GM12878 (cell line): ENCODE measurements at regions not wholly inside any gene's neighbourhood (a gene's known extent, or its start where the extent isn't known, plus 50 kb on each side); places are given as distances from the start of the nearest gene placed in this dataset.

Experiments used
- BHLHE40 ChIP-seq, 2 experiments: fragments of 450-650 bp in 1 of 2; IDR thresholded peaks; 2 replicates each; pipeline ENCODE4 v1.6.1; 2011 to 2017; ENCODE audit warnings: low read depth in 2 of 2, borderline replicate concordance in 1 of 2, improper control_type of control experiment in 1 of 2, low read length in 1 of 2, mild to moderate bottlenecking in 1 of 2
- CEBPB ChIP-seq, 2 experiments: fragments of 150-350 bp in 1 of 2; IDR thresholded peaks; 2 replicates each; pipeline ENCODE4 v1.6.1; 2012 to 2014; ENCODE audit warnings: low read depth in 2 of 2, low read length in 2 of 2, borderline replicate concordance in 1 of 2, inconsistent platforms in 1 of 2
- CHD4 ChIP-seq: fragments of 200-600 bp; sonication (generic); IDR thresholded peaks from 2 replicates; pipeline ENCODE4 v1.6.1; 2016; ENCODE audit warnings: mild to moderate bottlenecking
- CTCF ChIP-seq, 3 experiments: IDR thresholded peaks in 2 of 3; conservative IDR thresholded peaks in 1 of 3; 2 replicates each; pipeline ENCODE4 v1.5.1; 2011; ENCODE audit warnings: low read depth in 3 of 3, low read length in 3 of 3, mild to moderate bottlenecking in 3 of 3, control low read depth in 2 of 3, moderate library complexity in 2 of 3, inconsistent platforms in 1 of 3, mixed read lengths in 1 of 3; ENCODE audit not compliant: control insufficient read depth in 2 of 3, insufficient read depth in 1 of 3; ENCODE audit errors: extremely low read depth in 1 of 3
- EZH2 ChIP-seq: IDR thresholded peaks from 2 replicates; pipeline ENCODE4 v1.6.1; 2012; ENCODE audit warnings: low read depth, mild to moderate bottlenecking, control low read depth, inconsistent platforms, low read length, borderline replicate concordance; ENCODE audit not compliant: control insufficient read depth
- FOXK2 ChIP-seq: fragments of 450-650 bp; IDR thresholded peaks from 2 replicates; pipeline ENCODE4 v1.6.1; 2017; ENCODE audit warnings: mild to moderate bottlenecking, moderate library complexity
- FOXM1 ChIP-seq: IDR thresholded peaks from 2 replicates; pipeline ENCODE4 v1.6.1; 2012; ENCODE audit warnings: low read depth, mild to moderate bottlenecking, inconsistent platforms, low read length, moderate library complexity
- RAD21 ChIP-seq: IDR thresholded peaks from 2 replicates; pipeline ENCODE4 v1.6.1; 2011; ENCODE audit warnings: mild to moderate bottlenecking, low read depth, low read length, moderate library complexity; ENCODE audit not compliant: insufficient read depth
- TBL1XR1 ChIP-seq: IDR thresholded peaks from 2 replicates; pipeline ENCODE4 v1.6.1; 2012; ENCODE audit warnings: low read depth, low read length, improper control_type of control experiment
- TF ChIP-seq, protein P1 (sequence below): fragments of 450-650 bp; formaldehyde crosslinking; IDR thresholded peaks from 2 replicates; pipeline ENCODE4 v1.4.0; 2020; ENCODE audit warnings: mild to moderate bottlenecking, moderate library complexity
- TF ChIP-seq, protein P2 (sequence below): fragments of 450-650 bp; IDR thresholded peaks from 2 replicates; pipeline ENCODE4 v1.6.1; 2017; ENCODE audit warnings: mild to moderate bottlenecking, low read depth, inconsistent platforms; ENCODE audit not compliant: poor library complexity, severe bottlenecking

GRCh38 chr18:42620657-42621056, 494.8 kb downstream of the RIT2 start:
- TF ChIP-seq EZH2, result no peak
- no peak for TF ChIP-seq CTCF (IDR thresholded peaks at IDR 0.05 in 2 of 3, conservative IDR thresholded peaks at IDR 0.05 in 1 of 3; ENCODE audit: control insufficient read depth in 2 of 3, extremely low read depth in 1 of 3, insufficient read depth in 1 of 3, low read depth in 3 of 3, low read length in 3 of 3)
- TF ChIP-seq CEBPB (IDR thresholded peaks at IDR 0.05; ENCODE audit: borderline replicate concordance in 1 of 2, low read depth in 2 of 2, low read length in 2 of 2), result no peak
- TF ChIP-seq RAD21, result no peak
- no peak for TF ChIP-seq CHD4
- TF ChIP-seq TBL1XR1, result no peak
- TF ChIP-seq FOXM1, result no peak
- TF ChIP-seq, protein P1, sequence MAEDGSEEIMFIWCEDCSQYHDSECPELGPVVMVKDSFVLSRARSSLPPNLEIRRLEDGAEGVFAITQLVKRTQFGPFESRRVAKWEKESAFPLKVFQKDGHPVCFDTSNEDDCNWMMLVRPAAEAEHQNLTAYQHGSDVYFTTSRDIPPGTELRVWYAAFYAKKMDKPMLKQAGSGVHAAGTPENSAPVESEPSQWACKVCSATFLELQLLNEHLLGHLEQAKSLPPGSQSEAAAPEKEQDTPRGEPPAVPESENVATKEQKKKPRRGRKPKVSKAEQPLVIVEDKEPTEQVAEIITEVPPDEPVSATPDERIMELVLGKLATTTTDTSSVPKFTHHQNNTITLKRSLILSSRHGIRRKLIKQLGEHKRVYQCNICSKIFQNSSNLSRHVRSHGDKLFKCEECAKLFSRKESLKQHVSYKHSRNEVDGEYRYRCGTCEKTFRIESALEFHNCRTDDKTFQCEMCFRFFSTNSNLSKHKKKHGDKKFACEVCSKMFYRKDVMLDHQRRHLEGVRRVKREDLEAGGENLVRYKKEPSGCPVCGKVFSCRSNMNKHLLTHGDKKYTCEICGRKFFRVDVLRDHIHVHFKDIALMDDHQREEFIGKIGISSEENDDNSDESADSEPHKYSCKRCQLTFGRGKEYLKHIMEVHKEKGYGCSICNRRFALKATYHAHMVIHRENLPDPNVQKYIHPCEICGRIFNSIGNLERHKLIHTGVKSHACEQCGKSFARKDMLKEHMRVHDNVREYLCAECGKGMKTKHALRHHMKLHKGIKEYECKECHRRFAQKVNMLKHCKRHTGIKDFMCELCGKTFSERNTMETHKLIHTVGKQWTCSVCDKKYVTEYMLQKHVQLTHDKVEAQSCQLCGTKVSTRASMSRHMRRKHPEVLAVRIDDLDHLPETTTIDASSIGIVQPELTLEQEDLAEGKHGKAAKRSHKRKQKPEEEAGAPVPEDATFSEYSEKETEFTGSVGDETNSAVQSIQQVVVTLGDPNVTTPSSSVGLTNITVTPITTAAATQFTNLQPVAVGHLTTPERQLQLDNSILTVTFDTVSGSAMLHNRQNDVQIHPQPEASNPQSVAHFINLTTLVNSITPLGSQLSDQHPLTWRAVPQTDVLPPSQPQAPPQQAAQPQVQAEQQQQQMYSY, result no peak
- no peak for TF ChIP-seq BHLHE40 (IDR thresholded peaks at IDR 0.05; ENCODE audit: borderline replicate concordance in 1 of 2, low read depth in 2 of 2, low read length in 1 of 2)
- TF ChIP-seq, protein P2, sequence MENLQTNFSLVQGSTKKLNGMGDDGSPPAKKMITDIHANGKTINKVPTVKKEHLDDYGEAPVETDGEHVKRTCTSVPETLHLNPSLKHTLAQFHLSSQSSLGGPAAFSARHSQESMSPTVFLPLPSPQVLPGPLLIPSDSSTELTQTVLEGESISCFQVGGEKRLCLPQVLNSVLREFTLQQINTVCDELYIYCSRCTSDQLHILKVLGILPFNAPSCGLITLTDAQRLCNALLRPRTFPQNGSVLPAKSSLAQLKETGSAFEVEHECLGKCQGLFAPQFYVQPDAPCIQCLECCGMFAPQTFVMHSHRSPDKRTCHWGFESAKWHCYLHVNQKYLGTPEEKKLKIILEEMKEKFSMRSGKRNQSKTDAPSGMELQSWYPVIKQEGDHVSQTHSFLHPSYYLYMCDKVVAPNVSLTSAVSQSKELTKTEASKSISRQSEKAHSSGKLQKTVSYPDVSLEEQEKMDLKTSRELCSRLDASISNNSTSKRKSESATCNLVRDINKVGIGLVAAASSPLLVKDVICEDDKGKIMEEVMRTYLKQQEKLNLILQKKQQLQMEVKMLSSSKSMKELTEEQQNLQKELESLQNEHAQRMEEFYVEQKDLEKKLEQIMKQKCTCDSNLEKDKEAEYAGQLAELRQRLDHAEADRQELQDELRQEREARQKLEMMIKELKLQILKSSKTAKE, result no peak
- no peak for TF ChIP-seq FOXK2
